H1 (cell line): ENCODE measurements at regions not wholly inside any gene's neighbourhood (a gene's known extent, or its start where the extent isn't known, plus 50 kb on each side); places are given as distances from the start of the nearest gene placed in this dataset.

Experiments used
- CHD2 ChIP-seq: IDR thresholded peaks from 2 replicates; pipeline ENCODE4 v1.6.1; 2012; ENCODE audit warnings: low read length, improper control_type of control experiment
- PHF8 ChIP-seq: fragments of 200-600 bp; sonication (generic); conservative IDR thresholded peaks from 2 replicates; pipeline ENCODE4 v1.7.1; 2012; ENCODE audit warnings: low read depth, mild to moderate bottlenecking, inconsistent platforms, low read length, moderate library complexity
- SIX5 ChIP-seq: IDR thresholded peaks from 2 replicates; pipeline ENCODE4 v1.6.1; 2011; ENCODE audit warnings: mild to moderate bottlenecking, low read depth, low read length
- SP1 ChIP-seq: IDR thresholded peaks from 2 replicates; pipeline ENCODE4 v1.6.1; 2011; ENCODE audit warnings: low read depth, low read length
- TF ChIP-seq, protein P1 (sequence below), 3 experiments: IDR thresholded peaks; 1 replicate in 2 of 3; 2 replicates in 1 of 3; pipeline versions ENCODE4 v1.5.1 to v1.6.1; 2011; ENCODE audit warnings: low read length in 3 of 3, mild to moderate bottlenecking in 3 of 3, inconsistent platforms in 2 of 3, low read depth in 1 of 3, moderate library complexity in 1 of 3; ENCODE audit not compliant: insufficient read depth in 1 of 3; ENCODE audit errors: control extremely low read depth in 1 of 3

DNA sequence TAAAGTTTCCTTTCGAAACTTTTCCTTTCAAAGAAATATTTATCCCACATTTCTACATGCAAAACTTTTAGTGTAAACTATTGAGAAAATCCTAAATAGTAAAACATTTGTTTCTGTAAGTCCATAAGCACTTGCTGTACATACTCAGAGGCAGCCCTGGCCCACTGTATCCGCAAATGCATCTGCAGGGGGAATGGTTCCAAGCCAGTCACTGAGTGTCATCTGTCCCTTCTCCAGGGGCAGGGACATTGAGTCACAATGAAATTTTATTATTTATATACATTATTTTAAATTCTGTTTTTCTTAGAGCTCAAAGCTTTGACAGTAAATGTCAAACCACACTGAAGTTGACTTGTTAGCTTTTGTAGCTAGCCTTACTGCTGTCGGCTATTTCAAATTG lies 367.2 kb downstream of the MTX2 start (continued):
- no peak for TF ChIP-seq SP1
- TF ChIP-seq, protein P1, sequence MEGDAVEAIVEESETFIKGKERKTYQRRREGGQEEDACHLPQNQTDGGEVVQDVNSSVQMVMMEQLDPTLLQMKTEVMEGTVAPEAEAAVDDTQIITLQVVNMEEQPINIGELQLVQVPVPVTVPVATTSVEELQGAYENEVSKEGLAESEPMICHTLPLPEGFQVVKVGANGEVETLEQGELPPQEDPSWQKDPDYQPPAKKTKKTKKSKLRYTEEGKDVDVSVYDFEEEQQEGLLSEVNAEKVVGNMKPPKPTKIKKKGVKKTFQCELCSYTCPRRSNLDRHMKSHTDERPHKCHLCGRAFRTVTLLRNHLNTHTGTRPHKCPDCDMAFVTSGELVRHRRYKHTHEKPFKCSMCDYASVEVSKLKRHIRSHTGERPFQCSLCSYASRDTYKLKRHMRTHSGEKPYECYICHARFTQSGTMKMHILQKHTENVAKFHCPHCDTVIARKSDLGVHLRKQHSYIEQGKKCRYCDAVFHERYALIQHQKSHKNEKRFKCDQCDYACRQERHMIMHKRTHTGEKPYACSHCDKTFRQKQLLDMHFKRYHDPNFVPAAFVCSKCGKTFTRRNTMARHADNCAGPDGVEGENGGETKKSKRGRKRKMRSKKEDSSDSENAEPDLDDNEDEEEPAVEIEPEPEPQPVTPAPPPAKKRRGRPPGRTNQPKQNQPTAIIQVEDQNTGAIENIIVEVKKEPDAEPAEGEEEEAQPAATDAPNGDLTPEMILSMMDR (IDR thresholded peaks at IDR 0.05; ENCODE audit: control extremely low read depth in 1 of 3, insufficient read depth in 1 of 3, low read depth in 1 of 3, low read length in 3 of 3), result no peak
- TF ChIP-seq PHF8, result no peak
- TF ChIP-seq CHD2, result no peak
- TF ChIP-seq SIX5, result no peak
- TF ChIP-seq, all 59 proteins: peak for 0
